ENCODE measurements at regions not wholly inside any gene's neighbourhood (a gene's known extent, or its start where the extent isn't known, plus 50 kb on each side); places are given as distances from the start of the nearest gene placed in this dataset.

DNA sequence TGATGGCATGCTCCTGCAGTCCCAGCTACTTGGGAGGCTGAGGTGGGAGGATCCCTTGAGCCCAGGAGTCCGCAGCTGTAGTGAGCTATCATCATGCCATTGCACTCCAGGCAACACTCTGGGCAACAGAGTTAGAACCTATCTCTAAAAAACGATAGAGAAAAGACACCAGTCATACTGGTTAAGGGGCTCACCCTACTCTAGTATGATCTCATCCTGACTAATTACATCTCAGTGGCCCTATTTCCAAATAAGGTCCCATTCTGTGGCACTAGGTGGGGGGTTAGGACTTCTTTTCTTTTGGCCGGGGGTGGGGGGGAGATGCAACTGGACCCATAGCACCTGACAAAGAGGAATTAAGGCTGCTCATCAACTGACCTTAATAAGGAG lies 163.2 kb upstream of the NCK2 start:
- TF ChIP-seq POLR2A (IDR thresholded peaks at IDR 0.05) = no peak
- TF ChIP-seq, protein P1, sequence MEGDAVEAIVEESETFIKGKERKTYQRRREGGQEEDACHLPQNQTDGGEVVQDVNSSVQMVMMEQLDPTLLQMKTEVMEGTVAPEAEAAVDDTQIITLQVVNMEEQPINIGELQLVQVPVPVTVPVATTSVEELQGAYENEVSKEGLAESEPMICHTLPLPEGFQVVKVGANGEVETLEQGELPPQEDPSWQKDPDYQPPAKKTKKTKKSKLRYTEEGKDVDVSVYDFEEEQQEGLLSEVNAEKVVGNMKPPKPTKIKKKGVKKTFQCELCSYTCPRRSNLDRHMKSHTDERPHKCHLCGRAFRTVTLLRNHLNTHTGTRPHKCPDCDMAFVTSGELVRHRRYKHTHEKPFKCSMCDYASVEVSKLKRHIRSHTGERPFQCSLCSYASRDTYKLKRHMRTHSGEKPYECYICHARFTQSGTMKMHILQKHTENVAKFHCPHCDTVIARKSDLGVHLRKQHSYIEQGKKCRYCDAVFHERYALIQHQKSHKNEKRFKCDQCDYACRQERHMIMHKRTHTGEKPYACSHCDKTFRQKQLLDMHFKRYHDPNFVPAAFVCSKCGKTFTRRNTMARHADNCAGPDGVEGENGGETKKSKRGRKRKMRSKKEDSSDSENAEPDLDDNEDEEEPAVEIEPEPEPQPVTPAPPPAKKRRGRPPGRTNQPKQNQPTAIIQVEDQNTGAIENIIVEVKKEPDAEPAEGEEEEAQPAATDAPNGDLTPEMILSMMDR (IDR thresholded peaks at IDR 0.05) = no peak
